VCaP (cell line): ENCODE measurements at regions not wholly inside any gene's neighbourhood (a gene's known extent, or its start where the extent isn't known, plus 50 kb on each side); places are given as distances from the start of the nearest gene placed in this dataset.

Experiments used
- H3K27ac ChIP-seq: fragments of 450-650 bp; 2 replicates; pipeline ENCODE4 v1.5.1; 2017
- TF ChIP-seq, protein P1 (sequence below): fragments of 450-650 bp; conservative IDR thresholded peaks from 2 replicates; pipeline ENCODE4 v1.5.1; 2017; ENCODE audit warnings: mild to moderate bottlenecking, moderate library complexity

DNA sequence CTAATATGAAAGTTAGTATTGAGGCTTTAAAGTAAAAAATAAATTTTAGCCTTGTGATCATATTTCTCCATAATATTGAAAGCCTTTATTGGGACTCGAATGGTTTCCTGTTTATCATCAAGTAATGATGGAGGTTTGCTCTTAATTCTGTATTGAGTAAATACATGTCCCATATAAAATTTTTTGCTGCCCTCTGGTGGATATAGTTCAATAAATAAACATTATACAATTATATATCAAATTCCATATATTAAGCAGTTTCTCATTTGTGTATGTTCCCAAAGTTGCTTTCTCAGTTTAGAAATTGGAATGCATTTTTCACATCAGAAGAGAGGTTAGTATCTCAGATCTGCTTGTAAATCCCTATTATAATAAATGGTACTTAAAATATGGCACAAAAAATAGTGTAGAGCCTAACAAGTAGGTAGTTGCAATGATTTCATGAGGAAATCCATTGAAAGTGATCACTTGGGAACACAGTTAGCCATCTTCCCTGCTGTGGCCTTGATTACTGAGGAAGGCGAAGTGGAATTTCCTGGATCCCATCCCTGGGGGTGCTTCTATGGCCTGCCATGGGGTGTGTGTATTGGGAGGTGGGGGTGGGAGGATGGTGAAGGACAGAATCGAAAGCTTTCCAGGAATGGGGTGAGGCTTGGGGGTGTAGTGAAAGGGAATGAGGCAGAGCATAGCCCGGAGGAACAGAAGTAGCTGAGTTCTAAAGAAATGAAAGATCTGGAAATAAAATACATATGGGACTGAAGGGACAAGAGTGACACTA lies 84.1 kb upstream of the C21orf91 start:
- H3K27ac ChIP-seq = no peak overlapping the region
- TF ChIP-seq, protein P1, sequence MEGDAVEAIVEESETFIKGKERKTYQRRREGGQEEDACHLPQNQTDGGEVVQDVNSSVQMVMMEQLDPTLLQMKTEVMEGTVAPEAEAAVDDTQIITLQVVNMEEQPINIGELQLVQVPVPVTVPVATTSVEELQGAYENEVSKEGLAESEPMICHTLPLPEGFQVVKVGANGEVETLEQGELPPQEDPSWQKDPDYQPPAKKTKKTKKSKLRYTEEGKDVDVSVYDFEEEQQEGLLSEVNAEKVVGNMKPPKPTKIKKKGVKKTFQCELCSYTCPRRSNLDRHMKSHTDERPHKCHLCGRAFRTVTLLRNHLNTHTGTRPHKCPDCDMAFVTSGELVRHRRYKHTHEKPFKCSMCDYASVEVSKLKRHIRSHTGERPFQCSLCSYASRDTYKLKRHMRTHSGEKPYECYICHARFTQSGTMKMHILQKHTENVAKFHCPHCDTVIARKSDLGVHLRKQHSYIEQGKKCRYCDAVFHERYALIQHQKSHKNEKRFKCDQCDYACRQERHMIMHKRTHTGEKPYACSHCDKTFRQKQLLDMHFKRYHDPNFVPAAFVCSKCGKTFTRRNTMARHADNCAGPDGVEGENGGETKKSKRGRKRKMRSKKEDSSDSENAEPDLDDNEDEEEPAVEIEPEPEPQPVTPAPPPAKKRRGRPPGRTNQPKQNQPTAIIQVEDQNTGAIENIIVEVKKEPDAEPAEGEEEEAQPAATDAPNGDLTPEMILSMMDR = peak; percentile 70

- no peak overlapping the region for H3K27ac ChIP-seq
- TF ChIP-seq, protein P1 = no peak
Measured at GRCh38 chr21:17901458-17902079, 82.4 kb upstream of the C21orf91 start.

DNA sequence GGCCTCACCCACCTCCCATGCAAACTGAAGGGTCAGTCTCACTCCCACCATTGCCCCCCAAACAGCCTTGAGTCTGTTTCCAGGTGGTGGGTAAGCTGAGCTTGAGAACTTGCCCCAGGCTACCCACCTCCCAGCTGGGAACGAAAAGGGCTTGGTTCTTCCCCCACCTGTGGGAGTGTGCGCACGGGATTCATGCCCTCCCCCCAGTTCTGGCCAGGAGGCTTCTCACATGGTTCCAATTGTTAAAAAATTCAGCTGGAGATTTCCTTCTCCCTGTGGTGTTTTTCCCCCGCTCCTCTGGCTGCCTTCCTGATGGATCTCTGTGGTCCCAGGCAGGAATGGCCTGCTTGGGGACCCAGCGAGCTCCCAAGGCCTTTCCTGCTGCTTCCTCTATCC lies 81.8 kb upstream of the C21orf91 start:
- H3K27ac ChIP-seq = no peak overlapping the region
- TF ChIP-seq, protein P1 = no peak

GRCh38 chr21:17900281-17900989 lies 81.3 kb upstream of the C21orf91 start:
- TF ChIP-seq, protein P1 = 0 out of 2 replicates have a peak, but pooled peaks have one; percentile 8
- no peak overlapping the region for H3K27ac ChIP-seq

GRCh38 chr21:17889171-17889570 lies 70.0 kb upstream of the C21orf91 start:
- H3K27ac ChIP-seq = no peak overlapping the region
- TF ChIP-seq, protein P1 = no peak

DNA sequence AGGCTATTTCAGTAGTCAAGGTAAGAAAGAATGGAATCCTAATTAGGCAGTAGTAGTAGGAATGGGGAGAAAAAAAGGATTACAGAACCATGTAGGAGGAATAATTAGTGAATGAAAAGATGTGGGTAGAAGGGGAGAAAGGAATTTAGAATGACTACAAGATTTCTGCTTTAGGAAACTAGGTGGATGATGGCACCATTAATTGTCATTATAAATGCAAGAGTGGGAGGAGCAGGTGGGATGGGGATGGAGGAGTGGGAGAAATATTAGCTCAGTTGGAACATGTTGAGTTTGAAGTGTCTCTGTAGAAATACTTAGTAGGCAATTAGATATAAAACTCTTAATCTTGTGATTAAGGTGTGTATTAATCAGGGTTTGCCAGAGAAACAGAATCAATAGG lies 50.0 kb upstream of the C21orf91 start:
- TF ChIP-seq, protein P1 = no peak
- H3K27ac ChIP-seq = no peak overlapping the region
